Spleen (tissue), 11 donors: ENCODE measurements at regions not wholly inside any gene's neighbourhood (a gene's known extent, or its start where the extent isn't known, plus 50 kb on each side); places are given as distances from the start of the nearest gene placed in this dataset.

Source experiments
- DNase-seq: peaks from one replicate; pipeline ENCODE4 v3.0.0-alpha.2; 2020
- H3K27ac ChIP-seq, 8 donors: fragments of 200-600 bp; sonication (generic) in 7 of 8; 1 replicate in 4 of 8; 2 replicates in 4 of 8; pipeline versions ENCODE4 v1.5.0 to v1.8.0; 2016 to 2021; ENCODE audit warnings: inconsistent platforms in 4 of 8, mild to moderate bottlenecking in 4 of 8, moderate library complexity in 1 of 8
- H3K27me3 ChIP-seq, 7 donors: fragments of 200-600 bp; sonication (generic) in 6 of 7; replicated peaks in 1 of 7; 1 replicate in 4 of 7; 2 replicates in 3 of 7; pipeline versions ENCODE4 v1.5.0 to v1.8.0; 2016 to 2021; ENCODE audit warnings: inconsistent platforms in 3 of 7, mild to moderate bottlenecking in 1 of 7
- H3K36me3 ChIP-seq, 6 donors: fragments of 200-600 bp; sonication (generic) in 5 of 6; 1 replicate in 4 of 6; 2 replicates in 2 of 6; pipeline versions ENCODE4 v1.5.0 to v1.8.0; 2016 to 2021; ENCODE audit warnings: inconsistent platforms in 2 of 6
- H3K4me1 ChIP-seq, 6 donors: fragments of 200-600 bp; sonication (generic) in 5 of 6; 1 replicate in 3 of 6; 2 replicates in 3 of 6; pipeline versions ENCODE4 v1.5.0 to v1.8.0; 2016 to 2021; ENCODE audit warnings: inconsistent platforms in 3 of 6
- H3K4me3 ChIP-seq, 8 donors: fragments of 200-600 bp; sonication (generic) in 7 of 8; 1 replicate in 4 of 8; 2 replicates in 4 of 8; pipeline versions ENCODE4 v1.5.0 to v1.8.0; 2016 to 2021; ENCODE audit warnings: inconsistent platforms in 4 of 8, mild to moderate bottlenecking in 4 of 8, moderate library complexity in 2 of 8
- H3K9me3 ChIP-seq, 8 donors: fragments of 200-600 bp; sonication (generic) in 7 of 8; 1 replicate in 4 of 8; 2 replicates in 4 of 8; pipeline versions ENCODE4 v1.5.0 to v1.8.0; 2016 to 2021; ENCODE audit warnings: inconsistent platforms in 4 of 8
- CTCF ChIP-seq, 11 experiments: fragments of 200-600 bp in 7 of 11; fragments of 450-650 bp in 4 of 11; sonication (generic) in 4 of 11; IDR thresholded peaks in 8 of 11; conservative IDR thresholded peaks in 3 of 11; 1 replicate in 7 of 11; 2 replicates in 4 of 11; pipeline versions ENCODE4 v1.4.0 to v1.8.0; 2016 to 2021; ENCODE audit warnings: antibody characterized with exemption in 11 of 11, inconsistent platforms in 4 of 11, mild to moderate bottlenecking in 1 of 11
- POLR2A ChIP-seq, 3 donors: fragments of 450-650 bp; IDR thresholded peaks; one replicate each; pipeline ENCODE4 v1.5.1; 2017; ENCODE audit warnings: antibody characterized with exemption in 3 of 3, mild to moderate bottlenecking in 1 of 3
- POLR2AphosphoS5 ChIP-seq, 3 donors: sonication (generic); formaldehyde crosslinking; IDR thresholded peaks; one replicate each; pipeline ENCODE4 v1.5.1; 2017; ENCODE audit warnings: antibody characterized with exemption in 3 of 3
- WGBS, 5 donors: extraction: QIAGEN DNeasy Blood & Tissue Kit in 3 of 5; methylation state at CpG; one replicate each; pipeline versions ENCODE4 v1.1.5 to v1.1.7; 2013 to 2018; 5-methylcytosine and 5-hydroxymethylcytosine counted together
- intact Hi-C: fragments of 100-400 bp; cut with DNase I; formaldehyde crosslinking; loops from one replicate; pipeline ENCODE4 v1.15.0; 2023; ENCODE audit warnings: low total_unique reads
- donor health status: healthy with polysubstance abuse.
- donor health status: DM: no; HTN: no; CAD: no; lungs with moderate emphysema.
- donor health status: DM: no; HTN: no; CAD: no.
- donor health status: Bipolar disorder and iron deficiency.
- donor health status: healthy.
- donor health status: DM: no; HTN: no; CAD: no.
- donor health status: DM: yes; HTN: yes; CAD: no.

- no peaks in the 10 kb centered on the region for H3K36me3 ChIP-seq
- no peaks in the 10 kb centered on the region for H3K27me3 ChIP-seq
- H3K4me1 ChIP-seq = no peaks in the 10 kb centered on the region
- peaks cover 0 to 31% (median 13%) of the 10 kb centered on the region in 8 donors for H3K9me3 ChIP-seq
- no peak for DNase-seq
- TF ChIP-seq POLR2A (IDR thresholded peaks at IDR 0.05) (no peak), POLR2AphosphoS5 (IDR thresholded peaks at IDR 0.05) (no peak), CTCF (IDR thresholded peaks at IDR 0.05 in 8 of 11, conservative IDR thresholded peaks at IDR 0.05 in 3 of 11) (no peak)
- peak overlapping the region in 5 of 8 donors; percentile 19 to 57 (median 37) for H3K27ac ChIP-seq
- no peak overlapping the region for H3K4me3 ChIP-seq
- intact Hi-C loops = no loop called here
- 72 to 82% (median 79%) methylated on average over 2 of the region's 2 CpGs for WGBS, 5 donors
Observed at GRCh38 chr2:185477452-185477851, 261.2 kb upstream of the FSIP2 start.

GRCh38 chr2:185484602-185485001 is 254.0 kb upstream of the FSIP2 start:
- no peaks in the 10 kb centered on the region for H3K4me1 ChIP-seq
- no peak for TF ChIP-seq CTCF (IDR thresholded peaks at IDR 0.05 in 8 of 11, conservative IDR thresholded peaks at IDR 0.05 in 3 of 11)
- TF ChIP-seq POLR2A (IDR thresholded peaks at IDR 0.05) = no peak
- TF ChIP-seq POLR2AphosphoS5 (IDR thresholded peaks at IDR 0.05) = no peak
- no peak overlapping the region for H3K4me3 ChIP-seq
- H3K27ac ChIP-seq = no peak overlapping the region
- no peaks in the 10 kb centered on the region for H3K36me3 ChIP-seq
- intact Hi-C loops = no loop called here
- peaks cover 0 to 44% (median 13%) of the 10 kb centered on the region in 8 donors for H3K9me3 ChIP-seq
- H3K27me3 ChIP-seq = no peaks in the 10 kb centered on the region
- 88 to 100% (median 95%) methylated on average over 1 of the region's 1 CpG for WGBS, 5 donors
- DNase-seq = no peak

GRCh38 chr2:185502351-185502750 is 236.3 kb upstream of the FSIP2 start:
- Histone ChIP-seq H3K4me1 (no peaks in the 10 kb centered on the region), H3K4me3 (no peak overlapping the region), H3K27ac (no peak overlapping the region), H3K36me3 (no peaks in the 10 kb centered on the region), H3K27me3 (no peaks in the 10 kb centered on the region), H3K9me3 (peaks cover 0 to 92% (median 69%) of the 10 kb centered on the region in 8 donors)
- TF ChIP-seq POLR2A (IDR thresholded peaks at IDR 0.05) (no peak), CTCF (IDR thresholded peaks at IDR 0.05 in 8 of 11, conservative IDR thresholded peaks at IDR 0.05 in 3 of 11) (no peak), POLR2AphosphoS5 (IDR thresholded peaks at IDR 0.05) (no peak)
- 18 to 40% (median 25%) methylated on average over 1 of the region's 1 CpG for WGBS, 5 donors
- DNase-seq = no peak
- intact Hi-C loops = no loop called here

- TF ChIP-seq CTCF (IDR thresholded peaks at IDR 0.05 in 8 of 11, conservative IDR thresholded peaks at IDR 0.05 in 3 of 11) (no peak), POLR2A (IDR thresholded peaks at IDR 0.05) (no peak), POLR2AphosphoS5 (IDR thresholded peaks at IDR 0.05) (no peak)
- no peaks in the 10 kb centered on the region for H3K27me3 ChIP-seq
- WGBS, 5 donors = 67 to 88% (median 72%) methylated on average over 4 of the region's 4 CpGs
- no peak for DNase-seq
- no peak overlapping the region for H3K27ac ChIP-seq
- no peak overlapping the region for H3K4me3 ChIP-seq
- peaks cover 30 to 100% (median 95%) of the 10 kb centered on the region in 8 donors for H3K9me3 ChIP-seq
- intact Hi-C loops = no loop called here
- no peaks in the 10 kb centered on the region for H3K4me1 ChIP-seq
- no peaks in the 10 kb centered on the region for H3K36me3 ChIP-seq
Observed at GRCh38 chr2:185507719-185508118, 230.9 kb upstream of the FSIP2 start.
